Activated CD4-positive, alpha-beta T cell treated with anti-CD3 and anti-CD28 coated beads, Interleukin-2, Interleukin-6, amounts not matched to agents 100 ng/mL and 50 ng/mL, durations not matched to agents 16 hours and 8 hours (primary cell): ENCODE measurements at regions not wholly inside any gene's neighbourhood (a gene's known extent, or its start where the extent isn't known, plus 50 kb on each side); places are given as distances from the start of the nearest gene placed in this dataset.
"Not testable (repeated sequence)": the region's sequence is repeated elsewhere in the genome, so short reads cannot be mapped to it uniquely, and the experiment has no call there.

Experiments used
- DNase-seq: peaks from one replicate; pipeline ENCODE4 v3.0.0-alpha.2; 2020

DNA sequence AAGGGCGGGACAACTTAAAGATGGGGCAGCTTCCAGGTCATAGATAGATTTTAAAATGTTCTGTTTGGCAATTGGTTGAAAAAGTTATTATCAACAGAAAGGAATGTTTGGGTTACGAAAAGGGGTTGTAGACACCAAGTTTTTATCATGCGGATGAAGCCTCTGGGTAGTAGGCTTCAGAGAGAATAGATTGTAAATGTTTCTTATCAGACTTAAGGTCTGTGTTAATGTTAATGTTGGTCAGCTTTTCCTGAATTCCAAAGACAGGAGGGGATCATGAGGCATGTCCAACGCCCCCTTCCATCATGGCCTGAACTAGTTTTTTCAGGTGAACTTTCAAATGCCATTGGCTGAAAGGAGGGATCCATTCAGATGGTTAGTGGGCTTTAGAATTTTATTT, 84.2 kb upstream of the KIF5B start:
- no peak for DNase-seq

DNA sequence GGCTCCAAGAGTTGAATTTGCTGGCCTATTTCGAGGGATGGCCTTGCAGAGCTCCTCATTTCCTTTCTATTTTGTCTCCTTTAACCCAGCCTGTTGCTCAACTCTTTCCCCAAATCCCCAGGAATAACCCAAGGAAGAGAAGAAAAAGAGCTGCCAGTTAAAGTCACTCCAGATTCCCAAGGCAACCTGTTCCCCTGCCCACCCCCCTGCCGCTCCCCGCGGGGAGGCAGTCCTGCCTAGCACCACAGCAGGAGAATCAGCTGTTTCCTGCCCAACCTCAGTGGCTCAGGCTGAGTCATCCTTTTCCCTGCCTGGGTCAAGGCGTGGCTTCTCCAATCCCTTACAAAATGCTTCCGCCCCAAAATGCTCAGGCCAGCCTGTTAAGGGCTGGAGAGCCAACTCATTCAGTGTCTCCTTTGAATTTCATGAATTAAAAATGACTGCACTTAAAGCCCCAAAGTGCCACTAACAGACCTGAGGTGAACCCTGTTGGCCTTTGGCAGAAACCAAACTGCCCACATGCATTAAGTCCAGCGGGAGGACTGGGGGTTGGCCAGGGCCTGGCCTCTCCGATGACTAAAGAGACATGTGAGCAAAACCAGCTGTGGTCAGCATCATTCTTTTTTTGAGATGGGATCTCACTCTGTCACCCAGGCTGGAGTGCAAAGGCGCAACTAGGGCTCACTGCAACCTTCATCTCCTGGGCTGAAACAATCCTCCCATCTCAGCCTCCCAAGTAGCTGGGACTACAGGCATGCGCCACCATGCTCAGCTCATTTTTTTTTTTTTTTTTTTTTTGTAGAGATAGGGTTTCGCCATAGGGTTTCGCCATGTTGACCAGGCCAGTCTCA, 83.2 kb upstream of the KIF5B start:
- DNase-seq, result peak; percentile 62

DNA sequence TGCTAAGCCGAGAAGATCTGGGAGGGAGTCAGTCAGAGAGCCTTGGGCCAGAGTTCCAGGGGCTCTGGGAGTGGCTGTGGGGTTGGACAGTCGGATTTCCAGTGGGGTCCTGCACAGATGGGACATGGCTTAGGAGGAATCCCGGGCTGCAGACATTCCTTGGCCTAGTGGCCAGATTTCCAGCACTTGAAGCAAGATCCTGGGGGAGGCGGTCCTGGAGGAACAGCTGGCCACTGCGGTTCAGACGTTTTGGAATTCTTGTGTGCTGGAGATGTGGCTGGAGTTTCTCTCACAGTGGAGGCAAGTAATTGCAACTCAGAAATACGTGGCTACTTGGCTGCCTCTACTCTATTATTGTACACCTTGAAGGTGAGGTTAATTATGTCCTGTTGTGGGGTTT, 80.7 kb upstream of the KIF5B start:
- DNase-seq, result not testable (repeated sequence)

GRCh38 chr10:32135796-32136195, 79.6 kb upstream of the KIF5B start:
- DNase-seq, result not testable (repeated sequence)

DNA sequence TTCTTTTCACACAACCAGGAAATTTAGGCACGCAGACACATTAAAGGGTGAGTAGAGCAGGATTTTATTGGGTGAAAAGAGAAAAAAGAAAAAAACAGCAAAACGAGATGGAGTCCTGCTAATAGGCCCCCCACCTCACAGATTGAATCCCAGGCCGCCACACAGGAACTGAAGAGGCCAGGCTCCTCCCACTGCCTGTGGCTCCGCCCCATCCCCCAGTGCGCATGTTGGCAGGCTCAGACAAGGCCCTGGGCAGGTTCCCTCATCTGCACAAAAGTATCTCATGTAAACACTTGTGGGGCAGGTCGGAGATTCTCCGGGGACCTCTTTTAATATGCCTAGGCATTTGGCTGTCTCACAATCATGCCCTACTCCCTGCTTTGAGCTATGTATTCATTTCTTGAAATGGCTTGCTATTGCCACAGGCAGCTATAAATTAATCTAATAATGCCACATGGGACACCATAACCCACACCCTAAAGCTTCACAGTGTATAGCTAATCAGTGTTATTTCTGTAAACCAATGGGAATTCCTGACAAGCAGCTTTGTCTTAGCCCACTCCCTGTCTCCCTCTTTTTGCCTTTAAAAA, 76.2 kb upstream of the KIF5B start:
- DNase-seq, result no peak

GRCh38 chr10:32131388-32131787, 75.2 kb upstream of the KIF5B start:
- DNase-seq, result no peak

- no peak for DNase-seq
Observed at GRCh38 chr10:32130788-32131187, 74.6 kb upstream of the KIF5B start.

DNA sequence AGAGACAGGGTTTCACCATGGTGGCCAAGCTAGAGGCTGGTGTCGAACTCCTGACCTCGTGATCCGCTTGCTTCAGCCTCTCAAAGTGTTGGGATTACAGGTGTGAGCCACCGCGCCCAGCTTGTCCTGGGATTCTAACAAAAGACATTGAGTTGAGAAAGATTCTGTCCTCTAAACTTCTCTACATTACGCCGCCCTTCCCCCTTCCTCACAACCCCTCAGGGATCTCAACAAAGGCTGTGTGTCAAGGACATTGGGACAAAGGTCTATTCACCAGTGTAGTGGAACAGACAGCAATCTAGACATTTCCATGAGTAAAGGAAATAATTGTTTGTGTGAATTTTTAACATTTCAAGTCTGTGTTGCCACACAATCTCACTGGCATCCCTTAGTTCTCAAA, 68.8 kb upstream of the KIF5B start:
- DNase-seq, result no peak

DNA sequence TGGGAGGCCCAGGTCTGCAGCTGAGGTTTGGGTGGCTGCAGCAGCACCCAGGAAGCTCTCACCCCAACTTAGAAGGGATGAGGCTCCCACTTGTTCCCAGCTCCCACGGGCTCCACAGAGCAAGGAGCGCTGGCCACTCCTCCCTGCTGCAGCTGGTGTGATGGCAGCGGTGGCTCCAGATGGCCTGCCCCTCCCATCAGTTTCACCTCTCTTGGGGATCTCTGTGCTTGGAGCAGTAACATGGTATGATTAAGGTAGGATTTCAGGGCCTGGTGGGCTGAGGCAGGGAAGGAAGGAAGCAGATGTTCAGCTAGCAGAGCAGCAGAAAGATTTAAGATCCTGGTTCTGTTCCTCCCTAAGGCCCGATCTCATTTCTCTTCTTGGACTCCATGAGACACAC, 66.8 kb upstream of the KIF5B start:
- no peak for DNase-seq

DNA sequence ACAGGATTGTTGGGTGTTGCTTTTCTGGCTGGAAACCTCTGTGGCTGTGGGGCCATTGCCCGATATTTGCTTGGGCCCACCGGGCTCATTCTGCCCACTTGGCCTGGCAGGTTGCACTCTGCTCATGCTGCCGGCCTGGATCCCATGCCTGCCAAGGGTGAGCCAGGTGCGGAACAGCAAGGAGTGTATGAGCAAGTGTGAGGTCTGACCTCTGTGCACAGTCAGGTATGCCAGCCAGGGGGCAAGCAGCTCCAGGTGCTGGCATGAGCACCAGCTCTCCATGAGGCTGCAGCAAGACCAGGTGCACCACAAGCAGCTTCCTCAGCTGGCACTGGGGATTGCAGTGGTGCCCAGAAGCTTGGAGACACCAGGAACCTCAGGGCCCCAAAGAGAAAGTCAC, 65.4 kb upstream of the KIF5B start:
- DNase-seq, result no peak

DNA sequence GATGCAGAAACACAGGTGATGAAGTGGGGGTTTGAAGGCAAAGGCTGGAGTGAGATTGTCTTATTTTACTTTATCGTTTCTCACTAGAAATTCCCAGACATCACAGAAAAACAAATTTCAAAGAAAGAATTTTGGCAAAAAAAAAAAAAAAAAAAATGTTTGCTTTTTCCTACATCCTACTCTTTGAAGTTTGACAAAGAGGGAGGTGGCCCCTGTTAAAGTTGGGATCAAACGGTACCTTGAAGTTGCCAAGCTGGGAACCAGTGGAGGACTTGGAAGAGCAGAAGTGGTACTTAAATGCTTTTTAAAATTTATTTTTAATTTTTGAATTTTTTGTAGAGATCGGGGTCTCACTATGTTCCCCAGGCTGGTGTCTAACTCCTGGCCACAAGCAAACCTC, 63.9 kb upstream of the KIF5B start:
- DNase-seq, result no peak

GRCh38 chr10:32114508-32114907, 58.3 kb upstream of the KIF5B start:
- DNase-seq, result no peak

DNA sequence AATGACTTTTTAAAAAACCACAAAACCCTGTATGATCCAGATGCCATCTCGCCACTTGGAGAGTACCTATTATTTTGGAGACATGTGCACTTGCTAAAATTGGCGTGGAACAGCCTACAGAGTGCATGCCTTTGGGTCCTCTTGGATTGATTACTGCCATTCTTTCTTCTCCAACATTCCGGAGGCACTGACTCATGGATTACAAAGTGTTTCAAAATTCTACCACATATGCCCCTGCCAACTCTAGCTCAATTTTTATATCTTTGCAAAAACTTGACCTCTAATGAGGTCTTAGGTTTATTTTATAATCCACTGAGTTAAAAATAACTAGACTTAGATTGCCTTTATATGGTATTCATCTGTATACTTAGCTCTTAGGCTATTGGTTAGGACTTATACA, 55.8 kb upstream of the KIF5B start:
- DNase-seq, result no peak

- DNase-seq, result no peak
Observed at GRCh38 chr10:32111585-32111984, 55.4 kb upstream of the KIF5B start.

DNA sequence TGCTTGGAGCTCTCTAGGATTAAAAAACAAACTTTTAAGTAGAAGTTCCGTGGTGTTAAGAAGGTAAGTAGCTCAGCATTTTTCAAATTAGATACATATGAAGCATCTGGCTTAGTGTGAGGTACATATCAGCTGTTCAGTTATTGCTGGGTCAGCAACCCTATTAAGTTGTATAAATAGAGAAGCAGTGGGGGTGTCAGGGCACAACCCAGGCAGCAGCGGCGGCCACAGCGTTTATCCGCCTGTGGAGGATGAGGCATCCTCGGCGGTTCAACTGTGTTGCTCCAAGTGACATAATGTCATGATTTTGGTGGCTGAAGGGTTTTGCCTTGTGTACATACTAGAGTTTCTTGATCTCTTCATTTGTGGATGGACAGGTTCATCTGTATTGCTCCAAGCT, 54.6 kb upstream of the KIF5B start:
- no peak for DNase-seq

- no peak for DNase-seq
Observed at GRCh38 chr10:32109603-32110002, 53.4 kb upstream of the KIF5B start.
